Thyroid gland (tissue), 4 donors: ENCODE measurements at regions not wholly inside any gene's neighbourhood (a gene's known extent, or its start where the extent isn't known, plus 50 kb on each side); places are given as distances from the start of the nearest gene placed in this dataset.

Experiments
- CTCF ChIP-seq, 6 experiments: fragments of 200-600 bp in 3 of 6; fragments of 450-650 bp in 3 of 6; sonication (generic) in 3 of 6; IDR thresholded peaks; one replicate each; pipeline ENCODE4 v1.5.1; 2016 to 2019; ENCODE audit warnings: antibody characterized with exemption in 6 of 6, mild to moderate bottlenecking in 2 of 6, inconsistent platforms in 1 of 6, moderate library complexity in 1 of 6
- POLR2A ChIP-seq, 2 donors: fragments of 450-650 bp; IDR thresholded peaks; one replicate each; pipeline ENCODE4 v1.6.1; 2017; ENCODE audit warnings: antibody characterized with exemption in 2 of 2, mild to moderate bottlenecking in 2 of 2, moderate library complexity in 1 of 2

- no peak for TF ChIP-seq CTCF (IDR thresholded peaks at IDR 0.05)
- no peak for TF ChIP-seq POLR2A (IDR thresholded peaks at IDR 0.05)
Measured at GRCh38 chr11:115117956-115118493, 386.2 kb downstream of the CADM1 start.
